Suprapubic skin (tissue), 4 donors: ENCODE measurements at regions not wholly inside any gene's neighbourhood (a gene's known extent, or its start where the extent isn't known, plus 50 kb on each side); places are given as distances from the start of the nearest gene placed in this dataset.

ENCODE experiments used
- DNase-seq, 2 donors: peaks; one replicate each; pipeline ENCODE4 v3.0.0-alpha.2; 2019; ENCODE audit warnings: low spot score in 2 of 2
- H3K27ac ChIP-seq: fragments of 200-600 bp; sonication (generic); one replicate; pipeline ENCODE4 v1.5.1; 2019
- H3K27me3 ChIP-seq: fragments of 200-600 bp; sonication (generic); one replicate; pipeline ENCODE4 v1.5.1; 2019
- H3K36me3 ChIP-seq: fragments of 200-600 bp; sonication (generic); one replicate; pipeline ENCODE4 v1.5.1; 2019
- H3K4me1 ChIP-seq: fragments of 200-600 bp; sonication (generic); one replicate; pipeline ENCODE4 v1.5.1; 2019
- H3K4me3 ChIP-seq: fragments of 200-600 bp; sonication (generic); one replicate; pipeline ENCODE4 v1.5.1; 2019; ENCODE audit warnings: mild to moderate bottlenecking
- H3K9me3 ChIP-seq: fragments of 200-600 bp; sonication (generic); one replicate; pipeline ENCODE4 v1.5.1; 2019
- EP300 ChIP-seq: sonication (generic); formaldehyde crosslinking; IDR thresholded peaks from one replicate; pipeline ENCODE4 v1.6.1; 2017; ENCODE audit warnings: antibody characterized with exemption
- POLR2A ChIP-seq, 2 donors: fragments of 450-650 bp; IDR thresholded peaks; one replicate each; pipeline ENCODE4 v1.6.1; 2017; ENCODE audit warnings: antibody characterized with exemption in 2 of 2, mild to moderate bottlenecking in 2 of 2, moderate library complexity in 2 of 2
- POLR2AphosphoS5 ChIP-seq, 3 donors: sonication (generic); formaldehyde crosslinking; IDR thresholded peaks; one replicate each; pipeline ENCODE4 v1.6.1; 2017; ENCODE audit warnings: antibody characterized with exemption in 3 of 3
- WGBS: methylation state at CpG from one replicate; pipeline ENCODE4 v1.1.5; 2018; 5-methylcytosine and 5-hydroxymethylcytosine counted together
- TF ChIP-seq, protein P1 (sequence below), 2 donors: fragments of 200-600 bp in 1 of 2; fragments of 450-650 bp in 1 of 2; sonication (generic) in 1 of 2; IDR thresholded peaks; one replicate each; pipeline ENCODE4 v1.5.1; 2016 to 2019; ENCODE audit warnings: antibody characterized with exemption in 2 of 2, mild to moderate bottlenecking in 1 of 2, moderate library complexity in 1 of 2

DNA sequence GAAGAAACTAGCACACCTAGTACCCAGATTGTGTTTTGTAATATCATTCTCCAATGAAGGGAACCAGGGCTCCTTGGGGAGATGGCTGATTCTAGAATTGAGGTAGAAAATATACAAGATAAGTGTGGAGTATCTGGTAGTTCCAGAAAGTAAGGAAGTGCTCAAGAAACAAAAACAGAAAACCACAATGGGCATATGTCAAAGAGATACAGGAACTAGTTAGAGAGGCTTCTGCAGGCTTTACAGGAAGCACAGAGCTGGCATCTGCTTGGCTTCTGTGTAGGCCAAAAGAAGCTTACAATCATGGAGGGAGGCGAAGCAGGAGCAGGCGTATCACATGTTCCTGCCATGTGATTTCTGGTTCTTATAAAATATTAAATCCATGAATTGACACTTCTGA, 105.7 kb upstream of the TMEM161B start:
- 88% methylated on average over 2 of the region's 2 CpGs for WGBS
- TF ChIP-seq, protein P1, sequence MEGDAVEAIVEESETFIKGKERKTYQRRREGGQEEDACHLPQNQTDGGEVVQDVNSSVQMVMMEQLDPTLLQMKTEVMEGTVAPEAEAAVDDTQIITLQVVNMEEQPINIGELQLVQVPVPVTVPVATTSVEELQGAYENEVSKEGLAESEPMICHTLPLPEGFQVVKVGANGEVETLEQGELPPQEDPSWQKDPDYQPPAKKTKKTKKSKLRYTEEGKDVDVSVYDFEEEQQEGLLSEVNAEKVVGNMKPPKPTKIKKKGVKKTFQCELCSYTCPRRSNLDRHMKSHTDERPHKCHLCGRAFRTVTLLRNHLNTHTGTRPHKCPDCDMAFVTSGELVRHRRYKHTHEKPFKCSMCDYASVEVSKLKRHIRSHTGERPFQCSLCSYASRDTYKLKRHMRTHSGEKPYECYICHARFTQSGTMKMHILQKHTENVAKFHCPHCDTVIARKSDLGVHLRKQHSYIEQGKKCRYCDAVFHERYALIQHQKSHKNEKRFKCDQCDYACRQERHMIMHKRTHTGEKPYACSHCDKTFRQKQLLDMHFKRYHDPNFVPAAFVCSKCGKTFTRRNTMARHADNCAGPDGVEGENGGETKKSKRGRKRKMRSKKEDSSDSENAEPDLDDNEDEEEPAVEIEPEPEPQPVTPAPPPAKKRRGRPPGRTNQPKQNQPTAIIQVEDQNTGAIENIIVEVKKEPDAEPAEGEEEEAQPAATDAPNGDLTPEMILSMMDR (IDR thresholded peaks at IDR 0.05), result no peak
- TF ChIP-seq POLR2AphosphoS5 (IDR thresholded peaks at IDR 0.05) (no peak), EP300 (no peak), POLR2A (IDR thresholded peaks at IDR 0.05) (no peak)
- Histone ChIP-seq H3K9me3 (no peaks in the 10 kb centered on the region), H3K36me3 (no peaks in the 10 kb centered on the region), H3K27ac (no peak overlapping the region), H3K27me3 (no peaks in the 10 kb centered on the region), H3K4me3 (no peak overlapping the region), H3K4me1 (no peaks in the 10 kb centered on the region)
- DNase-seq, result no peak

DNA sequence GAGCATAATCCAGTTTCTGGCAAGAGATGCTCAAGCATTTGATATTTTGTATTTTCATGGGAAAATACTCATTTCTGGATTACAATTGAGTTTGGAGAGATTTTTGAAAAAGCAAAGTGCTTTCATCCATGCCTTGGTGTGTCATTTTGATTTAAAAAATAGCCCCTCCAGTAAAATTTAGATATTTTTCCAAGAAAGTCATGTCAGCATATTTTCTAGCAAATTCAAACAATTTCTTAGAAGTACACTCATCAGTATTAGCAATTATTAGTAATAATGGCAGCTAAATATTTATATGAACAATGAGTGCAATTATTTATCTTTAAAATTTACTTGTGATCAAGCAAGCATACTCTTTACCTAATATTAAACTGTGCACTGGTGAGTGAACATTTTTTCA, 102.2 kb upstream of the TMEM161B start:
- no peaks in the 10 kb centered on the region for H3K4me1 ChIP-seq
- no peaks in the 10 kb centered on the region for H3K27me3 ChIP-seq
- no peaks in the 10 kb centered on the region for H3K36me3 ChIP-seq
- no peak for DNase-seq
- TF ChIP-seq POLR2AphosphoS5 (IDR thresholded peaks at IDR 0.05) (no peak), EP300 (no peak), POLR2A (IDR thresholded peaks at IDR 0.05) (no peak)
- TF ChIP-seq, protein P1 (IDR thresholded peaks at IDR 0.05), result no peak
- no peaks in the 10 kb centered on the region for H3K9me3 ChIP-seq
- H3K4me3 ChIP-seq, result no peak overlapping the region
- H3K27ac ChIP-seq, result no peak overlapping the region

DNA sequence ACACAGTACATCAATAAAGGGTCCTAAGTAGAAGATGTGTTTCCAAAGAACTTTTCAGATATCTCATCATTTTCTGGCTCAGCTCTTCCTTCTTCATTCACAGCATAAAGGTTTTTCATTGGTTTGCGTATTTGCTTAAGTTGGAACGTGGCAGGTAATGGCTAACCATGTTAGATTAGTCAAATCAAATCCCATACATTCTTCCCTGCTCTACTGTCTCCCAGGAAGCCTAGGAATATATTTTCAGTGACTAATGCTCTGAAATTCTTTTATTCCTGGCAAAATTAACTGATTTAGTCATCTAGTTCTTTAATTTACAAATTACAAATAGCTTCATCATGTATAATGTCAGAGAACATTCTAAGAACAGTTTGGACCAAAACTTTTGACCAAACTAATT, 99.6 kb upstream of the TMEM161B start:
- H3K9me3 ChIP-seq, result no peaks in the 10 kb centered on the region
- TF ChIP-seq EP300, result no peak
- TF ChIP-seq POLR2AphosphoS5 (IDR thresholded peaks at IDR 0.05), result no peak
- TF ChIP-seq, protein P1 (IDR thresholded peaks at IDR 0.05), result no peak
- TF ChIP-seq POLR2A (IDR thresholded peaks at IDR 0.05), result no peak
- H3K27ac ChIP-seq, result no peak overlapping the region
- no peaks in the 10 kb centered on the region for H3K36me3 ChIP-seq
- WGBS, result 92% methylated on average over 2 of the region's 2 CpGs
- H3K27me3 ChIP-seq, result no peaks in the 10 kb centered on the region
- H3K4me1 ChIP-seq, result no peaks in the 10 kb centered on the region
- H3K4me3 ChIP-seq, result no peak overlapping the region
- no peak for DNase-seq

DNA sequence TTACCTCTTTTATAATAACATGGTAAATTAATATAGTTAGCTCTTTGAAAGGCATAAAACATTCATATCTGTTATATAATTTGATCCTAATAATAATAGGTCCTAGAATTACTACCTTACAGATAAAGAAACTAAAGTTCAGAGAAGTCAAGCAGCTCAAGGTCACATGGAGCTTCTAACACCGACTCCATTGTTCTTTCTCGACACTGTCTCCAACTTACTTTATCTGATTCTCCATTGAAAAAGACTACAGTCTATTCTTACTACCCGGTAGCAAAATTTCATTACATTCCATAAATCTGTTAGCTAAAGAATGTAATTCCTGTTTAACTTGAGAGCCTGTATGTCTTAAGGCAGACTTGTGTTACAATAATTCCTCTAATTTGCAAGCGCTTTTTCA, 96.3 kb upstream of the TMEM161B start:
- H3K27me3 ChIP-seq, result no peaks in the 10 kb centered on the region
- TF ChIP-seq, protein P1 (IDR thresholded peaks at IDR 0.05), result no peak
- no peak for TF ChIP-seq POLR2AphosphoS5 (IDR thresholded peaks at IDR 0.05)
- TF ChIP-seq POLR2A (IDR thresholded peaks at IDR 0.05), result no peak
- no peak for TF ChIP-seq EP300
- no peak overlapping the region for H3K27ac ChIP-seq
- no peaks in the 10 kb centered on the region for H3K9me3 ChIP-seq
- no peaks in the 10 kb centered on the region for H3K36me3 ChIP-seq
- WGBS, result 50% methylated on average over 4 of the region's 4 CpGs
- no peaks in the 10 kb centered on the region for H3K4me1 ChIP-seq
- no peak for DNase-seq
- no peak overlapping the region for H3K4me3 ChIP-seq

DNA sequence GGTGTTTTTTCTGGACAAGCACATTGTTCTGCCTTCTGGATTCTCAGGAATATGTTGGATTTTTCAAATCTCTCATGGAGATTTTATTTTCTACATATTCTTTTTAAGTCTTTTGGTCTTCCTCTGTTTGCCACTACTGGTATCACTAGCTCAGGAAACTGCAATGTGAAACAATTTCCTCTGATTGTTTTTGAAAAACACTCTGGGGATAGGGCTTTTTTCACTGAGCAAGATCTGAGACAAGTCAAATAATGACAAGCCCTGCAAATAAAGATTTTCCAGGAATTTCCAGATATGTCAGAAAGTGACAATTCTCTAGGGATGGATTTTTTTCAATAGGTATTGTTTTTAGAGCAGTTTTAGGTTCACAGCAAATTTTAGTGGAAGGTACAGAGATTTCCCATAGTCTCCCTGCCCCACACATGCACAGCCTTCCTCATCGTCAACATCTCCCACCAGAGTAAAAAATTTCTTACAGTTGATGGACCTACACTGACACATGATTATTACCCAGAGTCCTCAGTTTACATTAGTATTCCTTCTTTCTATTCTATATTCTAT, 86.9 kb upstream of the TMEM161B start:
- 87% methylated on average over 1 of the region's 1 CpG for WGBS
- H3K27ac ChIP-seq, result no peak overlapping the region
- TF ChIP-seq, protein P1 (IDR thresholded peaks at IDR 0.05), result no peak
- TF ChIP-seq EP300 (no peak), POLR2A (IDR thresholded peaks at IDR 0.05) (no peak), POLR2AphosphoS5 (IDR thresholded peaks at IDR 0.05) (no peak)

More for the DNA sequence above, 86.9 kb upstream of the TMEM161B start:
- Histone ChIP-seq H3K36me3 (no peaks in the 10 kb centered on the region), H3K4me3 (no peak overlapping the region), H3K4me1 (no peaks in the 10 kb centered on the region), H3K27me3 (no peaks in the 10 kb centered on the region), H3K9me3 (no peaks in the 10 kb centered on the region)
- DNase-seq, result no peak
